Neural cell (in vitro differentiated cells): ENCODE measurements at regions not wholly inside any gene's neighbourhood (a gene's known extent, or its start where the extent isn't known, plus 50 kb on each side); places are given as distances from the start of the nearest gene placed in this dataset.

ENCODE experiments used
- H2AFZ ChIP-seq: fragments of 200-600, 300-800 bp; sonication (generic), shearing (Covaris generic); 2 replicates; pipeline ENCODE4 v1.6.0; 2014; ENCODE audit warnings: low read depth, mild to moderate bottlenecking, antibody characterized with exemption, low read length, moderate library complexity
- H3F3A ChIP-seq: fragments of 200-600 bp; shearing (Covaris generic); 2 replicates; pipeline ENCODE4 v1.6.1; 2016; ENCODE audit warnings: mild to moderate bottlenecking, moderate library complexity, mixed read lengths, antibody characterized with exemption, low read length; ENCODE audit not compliant: insufficient read depth, poor library complexity, severe bottlenecking
- H3K27ac ChIP-seq: fragments of 200-600, 300-800 bp; sonication (generic), shearing (Covaris generic); 2 replicates; pipeline ENCODE4 v1.5.1; 2014; ENCODE audit warnings: mild to moderate bottlenecking, low read length, moderate library complexity
- H3K27me3 ChIP-seq: fragments of 300-800, 200-600 bp; sonication (generic), shearing (Covaris generic); 2 replicates; pipeline ENCODE4 v1.6.0; 2014; ENCODE audit warnings: mild to moderate bottlenecking, low read depth, low read length, moderate library complexity; ENCODE audit not compliant: insufficient read depth
- H3K36me3 ChIP-seq: fragments of 300-800, 200-600 bp; sonication (generic), shearing (Covaris generic); 2 replicates; pipeline ENCODE4 v1.5.1; 2014; ENCODE audit warnings: mild to moderate bottlenecking, antibody characterized with exemption, low read length, moderate library complexity; ENCODE audit not compliant: insufficient read depth
- H3K4me2 ChIP-seq: fragments of 300-800, 200-600 bp; sonication (generic), shearing (Covaris generic); 2 replicates; pipeline ENCODE4 v1.6.0; 2014; ENCODE audit warnings: mild to moderate bottlenecking, low read length
- H3K4me3 ChIP-seq: fragments of 300-800, 200-600 bp; sonication (generic), shearing (Covaris generic); 2 replicates; pipeline ENCODE4 v1.5.1; 2014; ENCODE audit warnings: mild to moderate bottlenecking, low read length, moderate library complexity
- H3K79me2 ChIP-seq: fragments of 200-600 bp; shearing (Covaris generic); replicated peaks from 2 replicates; pipeline ENCODE4 v1.6.0; 2014; ENCODE audit warnings: mild to moderate bottlenecking, low read length, moderate library complexity; ENCODE audit not compliant: insufficient read depth
- H3K9ac ChIP-seq: fragments of 300-800, 200-600 bp; sonication (generic), shearing (Covaris generic); 2 replicates; pipeline ENCODE4 v1.6.1; 2016; ENCODE audit warnings: mild to moderate bottlenecking, low read length, mixed read lengths
- H3K9me2 ChIP-seq: fragments of 200-600 bp; shearing (Covaris generic); 2 replicates; pipeline ENCODE4 v1.6.1; 2016; ENCODE audit warnings: mild to moderate bottlenecking, low read length, mixed read lengths; ENCODE audit not compliant: insufficient read depth
- H3K9me3 ChIP-seq: fragments of 200-600, 300-800 bp; sonication (generic), shearing (Covaris generic); 2 replicates; pipeline ENCODE4 v1.6.1; 2016; ENCODE audit warnings: mild to moderate bottlenecking, mixed run types, low read length, moderate library complexity, mixed read lengths
- H4K20me1 ChIP-seq: fragments of 200-600 bp; shearing (Covaris generic); 2 replicates; pipeline ENCODE4 v1.6.1; 2016; ENCODE audit warnings: mild to moderate bottlenecking, mixed run types; ENCODE audit not compliant: insufficient read depth
- EP300 ChIP-seq: fragments of 450-650 bp; conservative IDR thresholded peaks from 2 replicates; pipeline ENCODE4 v1.6.1; 2014; ENCODE audit warnings: antibody characterized with exemption, mild to moderate bottlenecking, moderate library complexity; ENCODE audit not compliant: poor library complexity, severe bottlenecking
- EZH2 ChIP-seq: fragments of 200-600, 300-800 bp; shearing (Covaris generic), sonication (generic); IDR thresholded peaks from 2 replicates; pipeline ENCODE4 v1.6.1; 2014; ENCODE audit warnings: antibody characterized with exemption, low read length, borderline replicate concordance, mild to moderate bottlenecking; ENCODE audit not compliant: insufficient read depth, poor library complexity, severe bottlenecking
- MXI1 ChIP-seq: fragments of 450-650 bp; conservative IDR thresholded peaks from 2 replicates; pipeline ENCODE4 v1.6.1; 2014; ENCODE audit warnings: antibody characterized with exemption, mild to moderate bottlenecking; ENCODE audit not compliant: poor library complexity, severe bottlenecking
- POLR2AphosphoS5 ChIP-seq: IDR thresholded peaks from 2 replicates; pipeline ENCODE4 v1.6.1; 2012
- RAD21 ChIP-seq: fragments of 450-650 bp; conservative IDR thresholded peaks from 2 replicates; pipeline ENCODE4 v1.6.1; 2014; ENCODE audit warnings: antibody characterized with exemption, mild to moderate bottlenecking, moderate library complexity
- SMC3 ChIP-seq: fragments of 450-650 bp; conservative IDR thresholded peaks from 2 replicates; pipeline ENCODE4 v1.6.1; 2014; ENCODE audit warnings: antibody characterized with exemption, mild to moderate bottlenecking, moderate library complexity; ENCODE audit not compliant: poor library complexity
- TAF1 ChIP-seq: IDR thresholded peaks from 2 replicates; pipeline ENCODE4 v1.6.1; 2012; ENCODE audit warnings: low read depth
- TF ChIP-seq, protein P1 (sequence below): IDR thresholded peaks from 2 replicates; pipeline ENCODE4 v1.6.1; 2012; ENCODE audit warnings: borderline replicate concordance
- TF ChIP-seq, protein P2 (sequence below): fragments of 450-650 bp; IDR thresholded peaks from 2 replicates; pipeline ENCODE4 v1.5.1; 2014; ENCODE audit warnings: antibody characterized with exemption, mild to moderate bottlenecking, moderate library complexity; ENCODE audit not compliant: poor library complexity, severe bottlenecking

DNA sequence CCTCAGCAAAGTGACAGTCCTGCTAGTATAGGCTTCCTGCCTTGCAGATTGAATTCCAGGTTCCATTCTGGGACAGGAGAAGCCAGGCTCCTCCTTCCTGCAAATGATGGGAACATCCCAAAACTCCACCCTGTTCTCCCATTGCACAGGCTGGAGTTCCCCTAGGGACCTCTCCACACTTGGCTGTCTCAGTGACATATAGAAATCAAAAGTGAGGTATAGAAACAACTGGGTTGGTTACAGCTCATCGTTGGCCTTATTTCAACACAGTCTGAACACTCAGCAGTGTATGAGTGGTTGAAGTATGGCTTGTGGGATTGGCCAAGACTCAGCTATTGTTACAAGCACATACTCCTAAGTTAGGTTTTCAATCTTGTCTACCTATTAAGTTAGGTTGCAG is 157.8 kb upstream of the FTMT start:
- no peaks in the 10 kb centered on the region for H3K9me2 ChIP-seq
- no peak for TF ChIP-seq EZH2
- no peak for TF ChIP-seq POLR2AphosphoS5
- TF ChIP-seq TAF1 = no peak
- no peak for TF ChIP-seq SMC3
- TF ChIP-seq, protein P1, sequence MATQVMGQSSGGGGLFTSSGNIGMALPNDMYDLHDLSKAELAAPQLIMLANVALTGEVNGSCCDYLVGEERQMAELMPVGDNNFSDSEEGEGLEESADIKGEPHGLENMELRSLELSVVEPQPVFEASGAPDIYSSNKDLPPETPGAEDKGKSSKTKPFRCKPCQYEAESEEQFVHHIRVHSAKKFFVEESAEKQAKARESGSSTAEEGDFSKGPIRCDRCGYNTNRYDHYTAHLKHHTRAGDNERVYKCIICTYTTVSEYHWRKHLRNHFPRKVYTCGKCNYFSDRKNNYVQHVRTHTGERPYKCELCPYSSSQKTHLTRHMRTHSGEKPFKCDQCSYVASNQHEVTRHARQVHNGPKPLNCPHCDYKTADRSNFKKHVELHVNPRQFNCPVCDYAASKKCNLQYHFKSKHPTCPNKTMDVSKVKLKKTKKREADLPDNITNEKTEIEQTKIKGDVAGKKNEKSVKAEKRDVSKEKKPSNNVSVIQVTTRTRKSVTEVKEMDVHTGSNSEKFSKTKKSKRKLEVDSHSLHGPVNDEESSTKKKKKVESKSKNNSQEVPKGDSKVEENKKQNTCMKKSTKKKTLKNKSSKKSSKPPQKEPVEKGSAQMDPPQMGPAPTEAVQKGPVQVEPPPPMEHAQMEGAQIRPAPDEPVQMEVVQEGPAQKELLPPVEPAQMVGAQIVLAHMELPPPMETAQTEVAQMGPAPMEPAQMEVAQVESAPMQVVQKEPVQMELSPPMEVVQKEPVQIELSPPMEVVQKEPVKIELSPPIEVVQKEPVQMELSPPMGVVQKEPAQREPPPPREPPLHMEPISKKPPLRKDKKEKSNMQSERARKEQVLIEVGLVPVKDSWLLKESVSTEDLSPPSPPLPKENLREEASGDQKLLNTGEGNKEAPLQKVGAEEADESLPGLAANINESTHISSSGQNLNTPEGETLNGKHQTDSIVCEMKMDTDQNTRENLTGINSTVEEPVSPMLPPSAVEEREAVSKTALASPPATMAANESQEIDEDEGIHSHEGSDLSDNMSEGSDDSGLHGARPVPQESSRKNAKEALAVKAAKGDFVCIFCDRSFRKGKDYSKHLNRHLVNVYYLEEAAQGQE = no peak
- TF ChIP-seq MXI1 = no peak
- TF ChIP-seq, protein P2, sequence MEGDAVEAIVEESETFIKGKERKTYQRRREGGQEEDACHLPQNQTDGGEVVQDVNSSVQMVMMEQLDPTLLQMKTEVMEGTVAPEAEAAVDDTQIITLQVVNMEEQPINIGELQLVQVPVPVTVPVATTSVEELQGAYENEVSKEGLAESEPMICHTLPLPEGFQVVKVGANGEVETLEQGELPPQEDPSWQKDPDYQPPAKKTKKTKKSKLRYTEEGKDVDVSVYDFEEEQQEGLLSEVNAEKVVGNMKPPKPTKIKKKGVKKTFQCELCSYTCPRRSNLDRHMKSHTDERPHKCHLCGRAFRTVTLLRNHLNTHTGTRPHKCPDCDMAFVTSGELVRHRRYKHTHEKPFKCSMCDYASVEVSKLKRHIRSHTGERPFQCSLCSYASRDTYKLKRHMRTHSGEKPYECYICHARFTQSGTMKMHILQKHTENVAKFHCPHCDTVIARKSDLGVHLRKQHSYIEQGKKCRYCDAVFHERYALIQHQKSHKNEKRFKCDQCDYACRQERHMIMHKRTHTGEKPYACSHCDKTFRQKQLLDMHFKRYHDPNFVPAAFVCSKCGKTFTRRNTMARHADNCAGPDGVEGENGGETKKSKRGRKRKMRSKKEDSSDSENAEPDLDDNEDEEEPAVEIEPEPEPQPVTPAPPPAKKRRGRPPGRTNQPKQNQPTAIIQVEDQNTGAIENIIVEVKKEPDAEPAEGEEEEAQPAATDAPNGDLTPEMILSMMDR = no peak
- no peak for TF ChIP-seq RAD21
- TF ChIP-seq EP300 = no peak

DNA sequence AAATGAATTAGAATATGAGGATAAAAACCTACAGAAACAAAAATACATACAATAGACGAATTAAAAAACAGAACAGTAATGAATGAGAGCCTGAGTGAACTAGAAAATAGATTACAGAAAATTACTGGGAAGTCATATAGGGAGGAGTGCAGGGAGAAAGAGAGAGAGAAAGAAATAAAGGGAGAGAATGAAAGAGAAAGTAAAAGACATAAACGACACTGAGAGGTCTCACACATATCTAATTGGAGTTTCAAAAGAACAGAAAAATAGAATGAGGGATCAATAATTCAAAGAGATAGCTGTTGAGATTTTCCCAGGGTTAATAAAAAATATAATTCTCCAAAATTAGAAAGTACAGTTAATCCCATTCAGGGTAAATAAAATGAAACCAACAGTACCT is 156.4 kb upstream of the FTMT start:
- Histone ChIP-seq H3K9me2 (no peaks in the 10 kb centered on the region), H3K4me3 (no peak overlapping the region), H3K4me2 (no peak overlapping the region), H3K9me3 (no peaks in the 10 kb centered on the region), H3K79me2 (no peaks in the 10 kb centered on the region), H3K9ac (no peak overlapping the region), H4K20me1 (no peaks in the 10 kb centered on the region), H3K36me3 (no peaks in the 10 kb centered on the region), H3K27me3 (no peaks in the 10 kb centered on the region), H3K27ac (no peak overlapping the region), H3F3A (no peaks in the 10 kb centered on the region), H2AFZ (no peak overlapping the region)
- TF ChIP-seq MXI1 = no peak
- TF ChIP-seq TAF1 = no peak

More for the DNA sequence above, 157.8 kb upstream of the FTMT start:
- H2AFZ ChIP-seq = no peak overlapping the region
- no peaks in the 10 kb centered on the region for H3F3A ChIP-seq
- no peak overlapping the region for H3K9ac ChIP-seq
- no peaks in the 10 kb centered on the region for H3K79me2 ChIP-seq
- no peak overlapping the region for H3K4me2 ChIP-seq
- H3K9me3 ChIP-seq = no peaks in the 10 kb centered on the region
- no peaks in the 10 kb centered on the region for H4K20me1 ChIP-seq
- no peak overlapping the region for H3K27ac ChIP-seq
- no peaks in the 10 kb centered on the region for H3K36me3 ChIP-seq
- H3K27me3 ChIP-seq = no peaks in the 10 kb centered on the region
- H3K4me3 ChIP-seq = no peak overlapping the region

DNA sequence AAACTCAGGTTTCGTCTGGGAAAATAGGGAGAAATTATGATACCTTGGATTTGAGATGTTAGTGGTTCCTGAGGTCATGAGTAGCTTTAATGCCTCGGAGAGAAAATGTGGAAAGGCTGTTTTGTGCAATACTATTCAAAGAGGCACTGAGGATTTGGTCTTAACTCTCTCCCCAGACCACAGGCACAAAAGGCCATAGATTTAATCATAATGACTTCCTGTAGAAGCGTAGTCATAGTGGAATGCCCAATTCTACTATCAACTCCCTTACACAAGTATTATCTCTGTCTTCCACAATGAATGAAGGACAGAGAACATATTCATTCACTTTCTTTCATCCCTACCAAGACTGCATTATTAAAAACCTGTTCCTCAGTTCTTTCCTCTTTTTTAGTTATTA is 153.0 kb upstream of the FTMT start:
- TF ChIP-seq EP300 (no peak), SMC3 (no peak), MXI1 (no peak), RAD21 (no peak), TAF1 (no peak), POLR2AphosphoS5 (no peak), EZH2 (no peak)
- TF ChIP-seq, protein P2 = no peak
- TF ChIP-seq, protein P1 = no peak
- Histone ChIP-seq H2AFZ (no peak overlapping the region), H3K9ac (no peak overlapping the region), H3K36me3 (no peaks in the 10 kb centered on the region), H3K4me3 (no peak overlapping the region), H3K9me2 (no peaks in the 10 kb centered on the region), H3K79me2 (no peaks in the 10 kb centered on the region), H3K27ac (no peak overlapping the region), H3F3A (no peaks in the 10 kb centered on the region), H3K4me2 (no peak overlapping the region), H3K9me3 (no peaks in the 10 kb centered on the region), H3K27me3 (no peaks in the 10 kb centered on the region), H4K20me1 (no peaks in the 10 kb centered on the region)
